ENCODE measurements at regions not wholly inside any gene's neighbourhood (a gene's known extent, or its start where the extent isn't known, plus 50 kb on each side); places are given as distances from the start of the nearest gene placed in this dataset.

GRCh38 chr2:47650001-47650535, 79.3 kb upstream of the KCNK12 start:
- H3K4me1 Mint-ChIP-seq = peaks cover 15% of the 10 kb centered on the region
- H2AFZ ChIP-seq (replicated peaks) = no peak overlapping the region

GRCh38 chr2:47645246-47645645, 74.5 kb upstream of the KCNK12 start:
- no peak overlapping the region for H3K27ac ChIP-seq
- no peaks in the 10 kb centered on the region for H3F3A ChIP-seq (ENCODE audit: low read depth)
- H3K27ac Mint-ChIP-seq = no peak overlapping the region
- no peaks in the 10 kb centered on the region for H3K79me2 ChIP-seq (ENCODE audit: low read depth)
- H3K27me3 Mint-ChIP-seq (ENCODE audit: insufficient read depth, low read depth) = peaks cover 2% of the 10 kb centered on the region
- TF ChIP-seq EZH2phosphoT487 (IDR thresholded peaks at IDR 0.05) = no peak
- no peak for TF ChIP-seq CTCF (IDR thresholded peaks at IDR 0.05)
- no peak for TF ChIP-seq EZH2 (IDR thresholded peaks at IDR 0.05)
- H3K4me3 ChIP-seq = no peak overlapping the region
- no peaks in the 10 kb centered on the region for H4K20me1 ChIP-seq (ENCODE audit: low read depth)
- H3K36me3 ChIP-seq = no peaks in the 10 kb centered on the region
- H3K9ac ChIP-seq = no peak overlapping the region
- no peaks in the 10 kb centered on the region for H3K9me3 Mint-ChIP-seq
- H3K4me3 Mint-ChIP-seq = no peak overlapping the region
- no peak overlapping the region for H2AFZ ChIP-seq (replicated peaks)
- H3K9me3 ChIP-seq (ENCODE audit: low read depth) = no peaks in the 10 kb centered on the region
- H3K4me1 Mint-ChIP-seq = no peaks in the 10 kb centered on the region
- no peak overlapping the region for H3K4me2 ChIP-seq
- H3K36me3 Mint-ChIP-seq = no peaks in the 10 kb centered on the region
- peaks cover 5% of the 10 kb centered on the region for H3K4me1 ChIP-seq
- no peak for DNase-seq (ENCODE audit: low spot score)
- no peaks in the 10 kb centered on the region for H3K27me3 ChIP-seq

More at GRCh38 chr2:47650001-47650535, 79.3 kb upstream of the KCNK12 start:
- Histone ChIP-seq H3K4me3 (no peak overlapping the region), H3K36me3 (no peaks in the 10 kb centered on the region), H3K27ac (no peak overlapping the region), H4K20me1 (ENCODE audit: low read depth) (no peaks in the 10 kb centered on the region), H3K27me3 (no peaks in the 10 kb centered on the region), H3K4me2 (no peak overlapping the region), H3K4me1 (peaks cover 12% of the 10 kb centered on the region), H3K9me3 (ENCODE audit: low read depth) (no peaks in the 10 kb centered on the region), H3K79me2 (ENCODE audit: low read depth) (no peaks in the 10 kb centered on the region), H3F3A (ENCODE audit: low read depth) (no peaks in the 10 kb centered on the region), H3K9ac (no peak overlapping the region)
- H3K27ac Mint-ChIP-seq = no peak overlapping the region
- H3K4me3 Mint-ChIP-seq = no peak overlapping the region
- no peaks in the 10 kb centered on the region for H3K36me3 Mint-ChIP-seq
- no peak for DNase-seq (ENCODE audit: low spot score)
- TF ChIP-seq CTCF (IDR thresholded peaks at IDR 0.05) = no peak
- no peak for TF ChIP-seq EZH2 (IDR thresholded peaks at IDR 0.05)
- no peak for TF ChIP-seq EZH2phosphoT487 (IDR thresholded peaks at IDR 0.05)
- H3K9me3 Mint-ChIP-seq = no peaks in the 10 kb centered on the region
- peaks cover 6% of the 10 kb centered on the region for H3K27me3 Mint-ChIP-seq (ENCODE audit: insufficient read depth, low read depth)

- Histone ChIP-seq H2AFZ (replicated peaks) (no peak overlapping the region), H3F3A (ENCODE audit: low read depth) (no peaks in the 10 kb centered on the region), H3K27ac (no peak overlapping the region), H3K9ac (no peak overlapping the region), H4K20me1 (ENCODE audit: low read depth) (no peaks in the 10 kb centered on the region), H3K27me3 (no peaks in the 10 kb centered on the region), H3K9me3 (ENCODE audit: low read depth) (no peaks in the 10 kb centered on the region), H3K4me1 (peaks cover 5% of the 10 kb centered on the region), H3K4me2 (no peak overlapping the region), H3K79me2 (ENCODE audit: low read depth) (no peaks in the 10 kb centered on the region), H3K4me3 (no peak overlapping the region), H3K36me3 (no peaks in the 10 kb centered on the region)
- Mint-ChIP-seq H3K27me3 (ENCODE audit: insufficient read depth, low read depth) (peaks cover 2% of the 10 kb centered on the region), H3K36me3 (no peaks in the 10 kb centered on the region), H3K4me1 (no peaks in the 10 kb centered on the region), H3K27ac (no peak overlapping the region), H3K9me3 (no peaks in the 10 kb centered on the region), H3K4me3 (no peak overlapping the region)
- no peak for DNase-seq (ENCODE audit: low spot score)
- TF ChIP-seq EZH2 (IDR thresholded peaks at IDR 0.05) (no peak), CTCF (IDR thresholded peaks at IDR 0.05) (no peak)
These were observed 73.6 kb upstream of the KCNK12 start for GRCh38 chr2:47644351-47644750.

Measured in neural progenitor cell (in vitro differentiated cells).